Lower leg skin (tissue), 4 donors: ENCODE measurements at regions not wholly inside any gene's neighbourhood (a gene's known extent, or its start where the extent isn't known, plus 50 kb on each side); places are given as distances from the start of the nearest gene placed in this dataset.

Source experiments
- DNase-seq, 2 donors: peaks; one replicate each; pipeline ENCODE4 v3.0.0-alpha.2; 2019; ENCODE audit warnings: low spot score in 2 of 2
- H3K4me3 ChIP-seq: fragments of 200-600 bp; sonication (generic); 2 replicates; pipeline ENCODE4 v1.5.1; 2017; ENCODE audit warnings: mild to moderate bottlenecking, low read depth; ENCODE audit not compliant: poor library complexity, severe bottlenecking
- POLR2A ChIP-seq, 2 donors: fragments of 450-650 bp; IDR thresholded peaks; one replicate each; pipeline ENCODE4 v1.6.1; 2016 to 2017; ENCODE audit warnings: antibody characterized with exemption in 2 of 2, mild to moderate bottlenecking in 1 of 2, moderate library complexity in 1 of 2
- WGBS, 2 donors: methylation state at CpG; one replicate each; pipeline ENCODE4 v1.1.5; 2018; 5-methylcytosine and 5-hydroxymethylcytosine counted together
- intact Hi-C: fragments of 100-400 bp; cut with DNase I; formaldehyde crosslinking; loops from one replicate; pipeline ENCODE4 v1.15.0; 2023; ENCODE audit warnings: low total_unique reads
- TF ChIP-seq, protein P1 (sequence below), 3 donors: fragments of 450-650 bp; IDR thresholded peaks; one replicate each; pipeline ENCODE4 v1.5.1; 2016; ENCODE audit warnings: antibody characterized with exemption in 3 of 3, mild to moderate bottlenecking in 3 of 3, moderate library complexity in 2 of 3

DNA sequence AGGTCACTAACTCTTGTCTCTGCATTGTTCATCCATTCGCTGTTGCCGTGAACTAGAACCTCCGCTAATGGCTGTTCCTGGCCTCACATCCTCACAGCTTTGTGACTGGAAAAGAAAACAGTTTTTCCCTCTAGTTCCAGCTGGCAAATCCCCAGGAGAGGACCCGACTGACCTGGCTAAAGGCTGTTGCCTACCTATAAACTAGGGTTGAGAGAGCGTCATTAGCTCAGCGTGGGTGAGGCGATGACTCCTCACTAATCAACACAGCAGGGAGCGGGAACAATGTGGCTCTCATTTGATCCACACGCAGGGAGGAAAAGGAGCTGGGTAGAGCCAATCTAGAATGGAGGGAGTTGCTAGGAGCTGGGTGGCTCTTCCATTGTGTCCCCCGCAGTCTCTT, 282.1 kb upstream of the IRX5 start:
- H3K4me3 ChIP-seq: no peak overlapping the region
- TF ChIP-seq, protein P1, sequence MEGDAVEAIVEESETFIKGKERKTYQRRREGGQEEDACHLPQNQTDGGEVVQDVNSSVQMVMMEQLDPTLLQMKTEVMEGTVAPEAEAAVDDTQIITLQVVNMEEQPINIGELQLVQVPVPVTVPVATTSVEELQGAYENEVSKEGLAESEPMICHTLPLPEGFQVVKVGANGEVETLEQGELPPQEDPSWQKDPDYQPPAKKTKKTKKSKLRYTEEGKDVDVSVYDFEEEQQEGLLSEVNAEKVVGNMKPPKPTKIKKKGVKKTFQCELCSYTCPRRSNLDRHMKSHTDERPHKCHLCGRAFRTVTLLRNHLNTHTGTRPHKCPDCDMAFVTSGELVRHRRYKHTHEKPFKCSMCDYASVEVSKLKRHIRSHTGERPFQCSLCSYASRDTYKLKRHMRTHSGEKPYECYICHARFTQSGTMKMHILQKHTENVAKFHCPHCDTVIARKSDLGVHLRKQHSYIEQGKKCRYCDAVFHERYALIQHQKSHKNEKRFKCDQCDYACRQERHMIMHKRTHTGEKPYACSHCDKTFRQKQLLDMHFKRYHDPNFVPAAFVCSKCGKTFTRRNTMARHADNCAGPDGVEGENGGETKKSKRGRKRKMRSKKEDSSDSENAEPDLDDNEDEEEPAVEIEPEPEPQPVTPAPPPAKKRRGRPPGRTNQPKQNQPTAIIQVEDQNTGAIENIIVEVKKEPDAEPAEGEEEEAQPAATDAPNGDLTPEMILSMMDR (IDR thresholded peaks at IDR 0.05): no peak
- TF ChIP-seq POLR2A (IDR thresholded peaks at IDR 0.05): no peak
- intact Hi-C loops: no loop called here
- no peak for DNase-seq
- 80 to 81% methylated on average over 10 of the region's 10 CpGs for WGBS, 2 donors

DNA sequence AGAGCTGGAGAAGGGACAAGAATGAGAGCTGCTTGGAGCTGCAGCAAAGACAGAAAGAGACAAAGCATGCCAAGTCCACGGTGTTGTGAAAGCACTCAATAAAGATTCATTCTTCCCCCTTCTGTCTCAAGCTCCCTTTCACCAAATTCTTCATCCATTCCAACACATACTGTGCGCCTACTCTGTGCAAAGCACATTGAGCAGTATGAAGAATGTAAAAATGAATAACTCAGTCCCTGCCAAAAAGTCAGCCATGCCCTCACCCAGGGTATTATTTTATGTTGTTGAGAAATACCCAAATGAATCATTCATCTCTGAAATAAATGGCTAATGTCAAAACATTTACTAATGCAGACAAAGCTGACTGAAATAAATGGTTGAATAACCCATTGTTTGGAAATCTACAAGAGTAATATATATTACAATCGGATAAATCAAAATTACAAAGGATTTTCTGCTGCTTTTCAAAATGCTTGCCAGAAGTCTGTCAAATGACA, 282.9 kb upstream of the IRX5 start:
- intact Hi-C loops: no loop called here
- WGBS, 2 donors: 20 to 23% methylated on average over 3 of the region's 3 CpGs
- H3K4me3 ChIP-seq: no peak overlapping the region
- peak in 1 of 2 donors; percentile 33 for DNase-seq
- TF ChIP-seq, protein P1 (IDR thresholded peaks at IDR 0.05): no peak
- no peak for TF ChIP-seq POLR2A (IDR thresholded peaks at IDR 0.05)

DNA sequence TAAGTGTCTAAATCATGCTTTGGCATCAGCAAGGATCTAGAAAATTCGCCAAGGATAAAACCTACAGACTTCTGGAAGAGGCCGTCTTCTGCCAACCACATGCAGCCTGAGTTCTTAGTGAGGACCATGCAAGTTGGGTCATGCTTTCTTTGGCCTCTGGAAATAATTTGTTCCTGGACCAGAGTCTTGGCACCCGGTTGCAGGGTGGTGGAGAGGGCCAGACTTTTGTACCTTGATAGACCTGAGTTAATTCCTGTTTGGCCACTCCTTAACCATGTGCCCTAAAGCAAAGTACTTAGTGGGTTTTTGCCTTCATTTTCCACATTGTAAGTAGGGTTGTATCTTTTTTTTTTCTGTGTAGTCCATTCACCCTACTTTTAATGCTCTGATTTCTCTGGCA, 283.4 kb upstream of the IRX5 start:
- WGBS, 2 donors: 31 to 46% methylated on average over 3 of the region's 3 CpGs
- no peak overlapping the region for H3K4me3 ChIP-seq
- intact Hi-C loops: no loop called here
- DNase-seq: peak in 1 of 2 donors; percentile 25
- TF ChIP-seq, protein P1 (IDR thresholded peaks at IDR 0.05): no peak
- TF ChIP-seq POLR2A (IDR thresholded peaks at IDR 0.05): no peak

DNA sequence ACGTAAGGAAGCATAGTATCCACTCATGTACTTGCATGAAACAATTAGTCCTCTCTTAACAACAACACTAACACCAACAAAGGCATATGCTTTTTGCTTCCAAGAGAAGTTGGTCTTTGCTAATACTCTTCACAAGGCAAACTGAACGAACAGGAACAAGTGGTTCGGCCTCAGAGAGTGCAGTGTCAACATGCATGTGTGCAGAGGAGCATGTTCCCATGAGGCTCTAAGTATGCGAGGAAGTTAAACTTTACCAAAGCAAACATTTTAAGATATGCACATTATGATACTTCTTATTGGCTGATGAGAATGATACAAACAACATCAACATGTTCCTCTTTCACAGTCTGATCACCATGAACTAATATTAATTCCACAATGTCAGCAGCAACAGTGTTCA, 285.3 kb upstream of the IRX5 start:
- intact Hi-C loops: no loop called here
- H3K4me3 ChIP-seq: no peak overlapping the region
- TF ChIP-seq, protein P1 (IDR thresholded peaks at IDR 0.05): no peak
- TF ChIP-seq POLR2A (IDR thresholded peaks at IDR 0.05): no peak
- WGBS, 2 donors: 62 to 70% methylated on average over 4 of the region's 4 CpGs
- DNase-seq: no peak

DNA sequence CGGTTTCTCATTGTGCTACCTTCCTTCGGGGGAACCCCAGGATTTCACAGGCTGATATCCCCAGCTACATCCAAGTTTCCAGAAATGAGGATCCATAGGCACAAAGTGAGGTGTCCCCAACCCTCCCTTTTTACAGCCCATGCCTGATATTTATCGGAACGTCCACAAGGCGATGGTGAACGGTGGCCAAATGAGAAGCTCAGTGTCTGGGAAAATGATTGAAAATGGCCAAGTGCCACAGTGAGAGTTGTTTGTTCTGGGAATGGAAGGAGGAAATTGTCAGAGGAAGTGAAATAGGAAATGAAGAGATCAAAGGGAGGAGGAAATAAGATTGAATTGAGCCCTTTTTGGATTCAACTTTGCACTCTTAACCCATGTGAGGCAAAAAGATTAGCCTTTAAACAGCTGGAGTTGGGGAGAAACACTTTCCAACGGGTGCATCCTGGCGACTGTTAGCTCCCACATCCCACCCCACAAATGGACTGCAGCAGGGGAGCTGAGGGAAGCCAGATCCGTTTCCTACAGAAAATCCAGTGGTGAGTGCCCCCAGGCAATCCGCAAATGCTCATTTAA, 294.4 kb upstream of the IRX5 start:
- intact Hi-C loops: no loop called here
- 71 to 85% methylated on average over 10 of the region's 10 CpGs for WGBS, 2 donors
- DNase-seq: no peak
- TF ChIP-seq, protein P1 (IDR thresholded peaks at IDR 0.05): no peak
- H3K4me3 ChIP-seq: no peak overlapping the region

DNA sequence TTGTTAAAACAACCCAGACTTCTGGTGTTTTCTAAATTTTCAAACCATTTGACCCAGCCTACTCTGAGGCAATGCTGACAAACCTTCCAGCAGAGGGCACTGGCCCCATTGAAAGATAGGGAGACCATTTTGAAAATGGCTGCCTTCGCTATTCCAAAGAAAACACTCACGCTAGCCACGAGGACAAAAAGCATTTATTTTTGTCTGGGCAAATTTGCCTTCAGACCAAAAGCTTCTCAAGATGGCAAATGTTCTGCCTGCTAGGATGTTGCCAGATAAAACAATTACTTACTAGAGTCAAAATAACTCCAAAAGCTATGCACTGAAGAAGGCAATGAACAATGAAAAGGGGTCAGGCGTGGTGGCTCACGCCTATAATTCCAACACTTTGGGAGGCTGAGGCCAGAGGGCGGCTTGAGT, 296.7 kb upstream of the IRX5 start:
- WGBS, 2 donors: 68 to 79% methylated on average over 6 of the region's 6 CpGs
- no peak overlapping the region for H3K4me3 ChIP-seq
- DNase-seq: no peak
- no peak for TF ChIP-seq POLR2A (IDR thresholded peaks at IDR 0.05)
- TF ChIP-seq, protein P1 (IDR thresholded peaks at IDR 0.05): no peak
- intact Hi-C loops: no loop called here
